Fibroblast of skin of scalp (primary cell): ENCODE measurements at regions not wholly inside any gene's neighbourhood (a gene's known extent, or its start where the extent isn't known, plus 50 kb on each side); places are given as distances from the start of the nearest gene placed in this dataset.

ENCODE experiments used
- DNase-seq: peaks from one replicate; pipeline ENCODE4 v3.0.0-alpha.2; 2013

- no peak for DNase-seq
Measured at GRCh38 chr22:48676266-48677167, 1151.2 kb downstream of the BRD1 start.

DNA sequence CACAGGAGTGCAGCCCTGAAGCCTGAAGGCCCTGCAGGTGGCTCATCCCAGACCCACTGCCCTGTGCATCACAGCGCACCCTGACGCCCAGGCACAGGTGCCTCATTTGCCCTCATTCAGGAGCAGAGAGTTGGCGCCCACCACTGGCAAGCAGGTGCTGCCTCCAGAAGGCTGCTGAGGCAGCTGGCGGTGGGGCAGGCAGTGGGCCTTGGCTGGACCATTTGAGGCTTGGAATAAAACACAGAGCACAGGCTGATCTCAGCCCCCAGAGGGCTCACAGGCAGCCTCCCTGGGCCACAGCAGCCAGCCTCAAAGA is 1151.9 kb downstream of the BRD1 start:
- DNase-seq: no peak

- DNase-seq: no peak
Measured at GRCh38 chr22:48675141-48675829, 1152.4 kb downstream of the BRD1 start.

- DNase-seq: no peak
Measured at GRCh38 chr22:48673806-48674500, 1153.7 kb downstream of the BRD1 start.

DNA sequence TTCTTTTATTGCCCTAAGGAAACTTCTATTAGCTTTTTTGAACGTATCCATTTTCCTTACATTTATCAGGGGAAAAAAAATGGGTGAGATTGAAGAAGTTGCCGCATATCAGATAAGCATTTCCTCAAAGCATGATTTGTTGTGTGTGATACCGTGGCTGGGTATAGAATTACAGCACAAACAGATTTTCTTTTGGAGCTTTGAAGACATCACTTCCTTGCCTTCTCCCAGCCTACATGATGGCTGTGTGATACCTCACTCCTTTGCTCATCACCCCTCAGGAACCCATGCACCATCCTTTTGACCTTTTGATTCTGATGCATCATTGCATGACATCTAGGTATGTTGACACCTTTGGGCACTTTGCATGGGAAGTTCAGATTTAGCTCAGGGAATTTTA is 1155.3 kb downstream of the BRD1 start:
- DNase-seq: no peak

DNA sequence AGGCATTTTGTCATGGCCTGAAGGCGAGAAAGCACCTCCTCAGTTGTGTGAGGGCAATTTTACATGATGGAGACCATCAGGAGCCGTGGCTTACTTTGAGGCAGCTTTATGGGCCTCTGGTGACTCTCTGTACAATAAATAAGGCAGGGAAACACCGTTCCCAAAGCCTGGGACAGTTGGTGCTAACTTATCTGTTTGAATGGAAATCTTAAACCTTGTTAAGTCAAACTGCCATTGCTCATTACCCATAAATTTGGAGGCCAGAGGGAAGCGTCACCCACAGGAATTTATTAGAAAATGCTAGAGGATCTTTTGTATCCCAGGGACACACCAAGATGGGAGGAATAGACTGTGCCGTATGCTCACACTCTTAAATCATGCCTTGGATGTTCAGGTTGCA is 1156.9 kb downstream of the BRD1 start:
- no peak for DNase-seq

GRCh38 chr22:48669986-48670716 is 1157.5 kb downstream of the BRD1 start:
- DNase-seq: no peak

- no peak for DNase-seq
Measured at GRCh38 chr22:48669226-48669625, 1158.4 kb downstream of the BRD1 start.

GRCh38 chr22:48667289-48667688 is 1160.4 kb downstream of the BRD1 start:
- no peak for DNase-seq

GRCh38 chr22:48666620-48667019 is 1161.1 kb downstream of the BRD1 start:
- DNase-seq: peak; percentile 88

DNA sequence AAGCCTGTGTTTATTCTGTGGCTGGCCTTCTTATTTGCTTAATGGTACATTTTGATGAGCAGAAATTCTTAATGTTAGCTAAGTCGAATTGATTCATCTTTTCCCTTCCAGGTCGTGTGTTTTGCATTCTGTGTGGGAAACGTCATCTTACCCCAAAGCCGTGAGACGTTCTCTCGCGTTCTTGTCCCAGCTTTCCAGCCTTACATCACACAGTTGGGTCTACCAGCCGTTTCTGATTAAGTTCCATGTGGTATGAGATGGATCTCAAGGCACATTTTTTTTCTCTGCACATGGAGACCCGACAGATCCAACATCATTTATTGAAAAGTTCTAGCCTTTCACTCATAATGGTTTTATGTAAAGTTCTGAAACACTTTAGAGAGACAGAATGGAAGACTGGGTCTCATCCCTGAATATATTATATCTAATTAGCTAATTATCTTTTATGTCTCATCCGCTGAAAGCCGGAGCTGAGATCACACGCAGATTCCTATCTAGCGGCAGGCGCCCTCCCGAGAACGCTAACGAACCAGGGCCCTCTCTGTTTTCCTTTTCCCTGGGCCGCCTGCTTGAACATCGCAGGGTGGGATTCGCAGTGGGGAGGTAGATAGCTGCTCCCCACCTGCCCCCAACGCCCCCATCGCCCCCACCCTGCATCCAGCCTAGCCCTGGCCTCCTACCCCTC is 1162.2 kb downstream of the BRD1 start:
- peak; percentile 96 for DNase-seq

DNA sequence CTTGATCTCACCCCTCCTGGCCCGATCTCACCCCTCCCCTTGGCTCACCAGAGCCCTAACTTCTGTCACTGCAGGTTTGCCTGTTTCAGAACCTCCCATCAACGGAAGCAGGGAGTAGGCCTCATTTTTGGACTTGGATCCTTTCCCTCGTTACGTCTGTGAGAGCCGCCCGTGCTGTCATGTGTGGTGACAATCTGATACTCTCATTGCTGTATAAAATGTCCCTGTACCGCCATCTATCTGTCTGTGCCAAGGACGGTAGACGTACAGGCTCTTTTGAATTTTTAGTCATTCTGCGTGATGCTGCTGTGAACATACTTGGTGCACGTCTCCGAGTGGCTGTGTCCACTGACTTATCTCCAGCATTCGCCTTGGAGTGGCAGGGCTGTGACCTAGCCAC is 1163.1 kb downstream of the BRD1 start:
- no peak for DNase-seq

- no peak for DNase-seq
Measured at GRCh38 chr22:48663297-48663696, 1164.4 kb downstream of the BRD1 start.

- DNase-seq: no peak
Measured at GRCh38 chr22:48662476-48663135, 1165.1 kb downstream of the BRD1 start.

DNA sequence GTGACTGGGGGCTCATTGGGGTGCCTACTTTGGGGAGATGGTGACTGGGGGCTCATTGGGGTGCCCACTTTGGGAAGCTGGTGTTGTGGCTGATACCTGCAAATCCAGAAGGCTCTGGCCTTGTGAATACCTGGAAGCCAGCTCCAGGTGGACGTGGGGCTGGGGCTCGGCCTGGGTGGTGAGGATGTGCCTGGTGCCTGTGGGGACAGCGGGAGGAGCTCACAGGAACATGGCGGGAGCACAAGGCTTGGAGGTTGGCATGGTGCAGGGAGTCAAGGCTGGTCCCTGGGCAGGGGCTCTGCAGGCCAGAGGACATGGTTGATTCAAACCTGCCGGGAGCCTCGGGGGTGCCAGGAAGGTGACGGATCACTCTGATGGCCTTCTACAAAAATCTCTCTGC is 1165.7 kb downstream of the BRD1 start:
- DNase-seq: no peak

DNA sequence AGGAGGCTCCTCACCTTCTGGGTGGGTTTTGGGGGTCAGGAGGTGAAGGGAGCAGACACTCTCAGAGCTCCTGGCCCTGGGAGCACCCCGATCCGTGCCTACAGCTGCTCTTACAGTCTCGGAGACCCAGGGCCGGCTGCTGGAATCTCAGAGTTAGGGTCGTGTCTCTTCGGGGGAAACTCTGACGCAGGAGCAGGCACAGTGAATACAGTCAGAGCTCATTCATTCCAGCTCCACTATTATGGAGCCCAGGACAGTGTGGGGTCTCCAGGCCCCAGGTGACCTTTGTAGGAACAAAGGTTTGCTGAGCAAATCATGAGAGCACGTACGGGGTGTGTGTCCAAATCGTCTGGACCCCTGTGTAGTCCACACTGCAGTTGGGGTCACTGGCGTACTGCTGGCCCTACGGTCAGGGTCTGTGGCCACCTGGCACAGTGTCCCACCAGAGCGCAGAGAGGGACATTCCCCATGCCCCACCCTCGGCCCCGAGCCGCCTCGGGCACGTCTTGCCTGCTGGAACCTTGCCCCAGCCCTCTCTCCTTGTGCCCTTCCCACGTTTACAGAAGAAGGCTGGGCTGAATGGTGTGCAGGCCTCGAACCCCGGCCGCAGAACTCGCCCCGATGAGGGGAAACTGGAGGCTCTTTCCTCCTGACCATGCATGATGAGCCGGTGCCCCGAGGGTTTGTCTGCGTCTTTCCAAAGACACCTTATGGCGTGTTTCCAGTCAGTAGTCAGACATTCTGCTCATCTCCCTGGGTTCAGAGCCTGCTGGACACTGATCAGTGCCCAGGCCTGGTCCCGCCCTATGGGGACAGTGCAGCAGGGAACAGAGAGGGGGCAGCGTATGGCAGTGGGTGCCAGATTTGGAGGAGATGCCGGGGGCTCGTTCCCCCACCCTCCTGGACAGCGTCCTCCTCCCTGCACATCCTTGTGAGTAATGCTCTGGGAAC is 1166.6 kb downstream of the BRD1 start:
- peak; percentile 34 for DNase-seq

DNA sequence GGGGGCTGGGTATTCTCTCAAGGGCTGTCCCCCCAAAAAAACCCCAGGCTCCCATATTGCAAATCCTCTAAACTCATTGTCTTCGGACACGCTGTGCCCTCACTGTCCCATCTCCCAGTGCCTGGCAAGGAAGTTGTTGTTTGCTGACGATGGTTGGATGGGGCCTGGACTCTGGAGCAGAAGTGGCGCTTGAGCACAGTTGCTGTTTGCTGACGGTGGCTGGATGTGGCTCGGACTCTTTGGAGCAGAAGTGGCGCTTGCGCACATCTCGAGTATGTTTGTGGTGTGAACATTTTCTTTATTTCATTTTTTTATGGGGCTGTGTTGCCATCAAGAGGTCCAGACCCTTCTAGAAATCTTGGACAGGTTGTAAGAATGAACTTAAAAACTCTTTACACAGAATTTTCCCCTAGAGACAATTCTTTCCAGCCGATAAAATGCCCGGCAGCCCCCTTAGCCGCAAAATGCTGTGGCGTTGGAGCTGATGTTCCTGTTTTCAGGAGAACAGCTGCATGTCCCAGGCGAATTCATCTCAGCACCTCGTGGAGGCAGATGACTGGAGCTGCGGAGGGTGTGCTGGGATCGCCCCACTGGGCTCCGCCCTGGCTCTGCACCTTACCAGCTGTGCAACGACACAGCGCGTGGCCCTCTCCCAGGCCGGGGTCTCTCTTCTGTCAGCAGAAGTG is 1167.4 kb downstream of the BRD1 start:
- DNase-seq: no peak

- DNase-seq: no peak
Measured at GRCh38 chr22:48659404-48659996, 1168.2 kb downstream of the BRD1 start.

DNA sequence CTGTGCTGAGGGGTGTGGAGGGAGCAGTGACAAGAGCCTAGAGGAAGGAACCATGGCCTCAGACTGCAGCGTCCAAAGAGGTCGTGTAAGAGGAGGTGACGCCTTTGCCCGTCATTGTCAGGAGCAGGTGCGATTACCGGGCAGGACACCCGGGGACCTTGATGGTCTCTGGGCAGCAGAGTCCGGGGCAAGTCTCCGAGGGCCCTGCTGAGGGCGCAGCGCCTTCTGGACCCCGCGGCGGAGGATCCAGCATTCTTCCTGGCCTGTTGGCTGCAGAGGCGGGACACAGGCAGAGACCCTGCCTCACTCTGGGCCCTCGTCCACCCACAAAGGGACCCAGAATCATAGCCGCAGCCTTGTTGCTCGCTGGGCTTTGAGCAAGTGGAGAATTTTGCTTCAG is 1168.8 kb downstream of the BRD1 start:
- no peak for DNase-seq
